A549 (cell line): ENCODE measurements at regions not wholly inside any gene's neighbourhood (a gene's known extent, or its start where the extent isn't known, plus 50 kb on each side); places are given as distances from the start of the nearest gene placed in this dataset.

Experiments used
- ATAC-seq, 2 experiments: fragments of 200-7000 bp in 1 of 2; fragments of >200 bp in 1 of 2; cut with Nextera tagmentation in 1 of 2; cut with Tn5 transposase in 1 of 2; 3 replicates each; pipeline versions ENCODE4 v1.8.0 to v1.9.1; 2018 to 2020; ENCODE audit warnings: mild to moderate bottlenecking in 1 of 2, moderate library complexity in 1 of 2
- CTCF ChIA-PET: fragments of 300-600 bp; sonication (Branson Sonifier 250); formaldehyde crosslinking; extraction: SDS; loops from one replicate; lab custom pipeline; 2021; ENCODE audit warnings: antibody characterized with exemption, inconsistent platforms; lab: Yijun Ruan, JAX
- POLR2A ChIA-PET: fragments of 350-600 bp; formaldehyde crosslinking; extraction: SDS; loops from one replicate; lab custom pipeline; 2021; ENCODE audit warnings: antibody characterized with exemption, inconsistent platforms; lab: Yijun Ruan, JAX
- DNase-seq, 2 experiments: peaks; one replicate each; pipeline versions ENCODE4 v3.0.0 to v3.0.0-alpha.2; 2011 to 2016; ENCODE audit warnings: low read depth in 1 of 2, low spot score in 1 of 2
- FAIRE-seq: peaks from 2 replicates; lab custom pipeline; 2011; peaks lifted over from hg19 to GRCh38; lab: Jason Lieb, UNC
- H3K27ac ChIP-seq, 2 experiments: fragments of >200 bp; sonication (Bioruptor Twin); formaldehyde crosslinking; 3 replicates each; pipeline ENCODE4 v1.5.1; 2016 to 2017
- H3K4me1 ChIP-seq: fragments of >200 bp; sonication (Bioruptor Twin); formaldehyde crosslinking; 3 replicates; pipeline ENCODE4 v1.6.1; 2016
- H3K4me2 ChIP-seq: fragments of >200 bp; sonication (Bioruptor Twin); formaldehyde crosslinking; 3 replicates; pipeline ENCODE4 v1.6.1; 2016
- H3K4me3 ChIP-seq: fragments of >200 bp; sonication (Bioruptor Twin); formaldehyde crosslinking; 3 replicates; pipeline ENCODE4 v1.5.1; 2016
- H3K9me3 ChIP-seq: fragments of >200 bp; sonication (Bioruptor Twin); formaldehyde crosslinking; 3 replicates; pipeline ENCODE4 v1.6.1; 2016
- CBX2 ChIP-seq: fragments of 200-600 bp; sonication (generic); IDR thresholded peaks from 2 replicates; pipeline ENCODE4 v1.6.1; 2016; ENCODE audit warnings: low read depth, mild to moderate bottlenecking, borderline replicate concordance
- CEBPB ChIP-seq, 2 experiments: fragments of >200 bp in 1 of 2; sonication (Bioruptor Twin) in 1 of 2; formaldehyde crosslinking in 1 of 2; IDR thresholded peaks; 2 replicates each; pipeline ENCODE4 v1.6.1; 2012 to 2016
- CHD2 ChIP-seq: fragments of 150-350 bp; IDR thresholded peaks from 2 replicates; pipeline ENCODE4 v1.6.1; 2014; ENCODE audit warnings: low read length; ENCODE audit not compliant: partially characterized antibody
- CHD4 ChIP-seq: fragments of 200-600 bp; sonication (generic); IDR thresholded peaks from 2 replicates; pipeline ENCODE4 v1.6.1; 2016; ENCODE audit warnings: antibody characterized with exemption, mild to moderate bottlenecking, borderline replicate concordance
- EHMT2 ChIP-seq: fragments of 200-600 bp; sonication (generic); IDR thresholded peaks from 2 replicates; pipeline ENCODE4 v1.6.1; 2016; ENCODE audit warnings: antibody characterized with exemption, low read depth, mild to moderate bottlenecking, moderate library complexity
- EP300 ChIP-seq, 2 experiments: fragments of >200 bp; sonication (Bioruptor Twin); formaldehyde crosslinking; IDR thresholded peaks; 2 replicates in 1 of 2; 3 replicates in 1 of 2; pipeline ENCODE4 v1.6.1; 2016 to 2017
- FOSL2 ChIP-seq, 2 experiments: fragments of 450-650 bp in 1 of 2; fragments of >200 bp in 1 of 2; sonication (Bioruptor Twin) in 1 of 2; formaldehyde crosslinking; IDR thresholded peaks; 2 replicates each; pipeline versions ENCODE4 v1.5.0 to v1.6.1; 2016 to 2020; ENCODE audit warnings: mild to moderate bottlenecking in 1 of 2, moderate library complexity in 1 of 2
- HDAC2 ChIP-seq: fragments of 200-600 bp; sonication (generic); IDR thresholded peaks from 2 replicates; pipeline ENCODE4 v1.6.1; 2016
- HOXA7 ChIP-seq: fragments of 250-450 bp; sonication (Bioruptor Pico); IDR thresholded peaks from 2 replicates; pipeline ENCODE4 v1.5.0; 2020; ENCODE audit warnings: mild to moderate bottlenecking, moderate library complexity
- HOXB5 ChIP-seq: fragments of 250-450 bp; sonication (Bioruptor Pico); IDR thresholded peaks from 2 replicates; pipeline ENCODE4 v1.5.0; 2020; ENCODE audit warnings: mild to moderate bottlenecking, moderate library complexity
- KDM5A ChIP-seq: fragments of 200-600 bp; sonication (generic); IDR thresholded peaks from 2 replicates; pipeline ENCODE4 v1.6.1; 2016; ENCODE audit warnings: antibody characterized with exemption, mild to moderate bottlenecking
- MAFK ChIP-seq: fragments of 450-650 bp; IDR thresholded peaks from 2 replicates; pipeline ENCODE4 v1.6.1; 2014; ENCODE audit not compliant: partially characterized antibody
- MAZ ChIP-seq: fragments of 150-350 bp; IDR thresholded peaks from 2 replicates; pipeline ENCODE4 v1.6.1; 2014; ENCODE audit warnings: antibody characterized with exemption, low read depth, low read length, borderline replicate concordance
- MYC ChIP-seq: IDR thresholded peaks from 2 replicates; pipeline ENCODE4 v1.6.1; 2012; ENCODE audit warnings: mild to moderate bottlenecking, inconsistent platforms, low read length, improper control_type of control experiment, borderline replicate concordance
- NFE2L2 ChIP-seq: fragments of 150-350 bp; conservative IDR thresholded peaks from 2 replicates; pipeline ENCODE4 v1.6.1; 2014; ENCODE audit warnings: low read length
- NR3C1 ChIP-seq: fragments of >200 bp; sonication (Bioruptor Twin); formaldehyde crosslinking; IDR thresholded peaks from 3 replicates; pipeline ENCODE4 v1.6.1; 2017
- SREBF2 ChIP-seq: fragments of 450-650 bp; IDR thresholded peaks from 2 replicates; pipeline ENCODE4 v1.6.1; 2014; ENCODE audit warnings: mild to moderate bottlenecking, moderate library complexity
- ZC3H11A ChIP-seq: fragments of 450-650 bp; IDR thresholded peaks from 2 replicates; pipeline ENCODE4 v1.6.1; 2014; ENCODE audit warnings: antibody characterized with exemption, mild to moderate bottlenecking
- WGBS: methylation state at CpG from one replicate; pipeline ENCODE4 v1.1.6; 2017; ENCODE audit errors: missing lambda C conversion rate; 5-methylcytosine and 5-hydroxymethylcytosine counted together
- TF ChIP-seq, protein P1 (sequence below): fragments of 200-600 bp; sonication (generic); IDR thresholded peaks from 2 replicates; pipeline ENCODE4 v1.6.1; 2016; ENCODE audit warnings: antibody characterized with exemption, mild to moderate bottlenecking, moderate library complexity
- TF ChIP-seq, protein P2 (sequence below): fragments of 150-350 bp; IDR thresholded peaks from 2 replicates; pipeline ENCODE4 v1.6.1; 2014; ENCODE audit warnings: low read depth, mild to moderate bottlenecking, low read length
- TF ChIP-seq, protein P3 (sequence below): IDR thresholded peaks from 2 replicates; pipeline ENCODE4 v1.6.1; 2012
- TF ChIP-seq, protein P4 (sequence below): fragments of >200 bp; sonication (Bioruptor Twin); formaldehyde crosslinking; IDR thresholded peaks from 2 replicates; pipeline ENCODE4 v1.6.1; 2016
- TF ChIP-seq, protein P5 (sequence below): IDR thresholded peaks from 2 replicates; pipeline ENCODE4 v1.6.1; 2012; ENCODE audit warnings: low read depth, borderline replicate concordance

DNA sequence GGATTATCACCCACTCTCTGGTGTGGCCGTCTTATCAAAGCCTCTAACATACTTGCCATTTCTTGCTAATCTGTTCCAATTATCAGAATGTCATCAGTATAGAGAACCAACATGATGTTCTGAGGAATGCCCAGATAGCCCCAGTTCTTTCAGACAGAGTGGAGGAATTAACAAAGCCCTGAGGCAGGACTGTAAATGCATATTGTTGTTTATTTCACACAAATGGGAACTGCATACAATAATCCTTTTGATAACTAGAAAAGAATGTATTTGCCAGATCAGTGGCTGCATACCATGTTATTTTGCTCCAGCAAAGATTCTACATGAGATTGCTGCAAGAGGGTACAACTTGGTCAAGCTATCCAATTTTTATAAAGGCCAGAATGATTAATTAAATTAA, 112.8 kb upstream of the HEY2 start (continued):
- TF ChIP-seq, protein P1, sequence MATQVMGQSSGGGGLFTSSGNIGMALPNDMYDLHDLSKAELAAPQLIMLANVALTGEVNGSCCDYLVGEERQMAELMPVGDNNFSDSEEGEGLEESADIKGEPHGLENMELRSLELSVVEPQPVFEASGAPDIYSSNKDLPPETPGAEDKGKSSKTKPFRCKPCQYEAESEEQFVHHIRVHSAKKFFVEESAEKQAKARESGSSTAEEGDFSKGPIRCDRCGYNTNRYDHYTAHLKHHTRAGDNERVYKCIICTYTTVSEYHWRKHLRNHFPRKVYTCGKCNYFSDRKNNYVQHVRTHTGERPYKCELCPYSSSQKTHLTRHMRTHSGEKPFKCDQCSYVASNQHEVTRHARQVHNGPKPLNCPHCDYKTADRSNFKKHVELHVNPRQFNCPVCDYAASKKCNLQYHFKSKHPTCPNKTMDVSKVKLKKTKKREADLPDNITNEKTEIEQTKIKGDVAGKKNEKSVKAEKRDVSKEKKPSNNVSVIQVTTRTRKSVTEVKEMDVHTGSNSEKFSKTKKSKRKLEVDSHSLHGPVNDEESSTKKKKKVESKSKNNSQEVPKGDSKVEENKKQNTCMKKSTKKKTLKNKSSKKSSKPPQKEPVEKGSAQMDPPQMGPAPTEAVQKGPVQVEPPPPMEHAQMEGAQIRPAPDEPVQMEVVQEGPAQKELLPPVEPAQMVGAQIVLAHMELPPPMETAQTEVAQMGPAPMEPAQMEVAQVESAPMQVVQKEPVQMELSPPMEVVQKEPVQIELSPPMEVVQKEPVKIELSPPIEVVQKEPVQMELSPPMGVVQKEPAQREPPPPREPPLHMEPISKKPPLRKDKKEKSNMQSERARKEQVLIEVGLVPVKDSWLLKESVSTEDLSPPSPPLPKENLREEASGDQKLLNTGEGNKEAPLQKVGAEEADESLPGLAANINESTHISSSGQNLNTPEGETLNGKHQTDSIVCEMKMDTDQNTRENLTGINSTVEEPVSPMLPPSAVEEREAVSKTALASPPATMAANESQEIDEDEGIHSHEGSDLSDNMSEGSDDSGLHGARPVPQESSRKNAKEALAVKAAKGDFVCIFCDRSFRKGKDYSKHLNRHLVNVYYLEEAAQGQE, result no peak
- TF ChIP-seq HOXB5 (CRISPR knock-in tag), result no peak
- no peak for TF ChIP-seq KDM5A
- TF ChIP-seq, protein P2, sequence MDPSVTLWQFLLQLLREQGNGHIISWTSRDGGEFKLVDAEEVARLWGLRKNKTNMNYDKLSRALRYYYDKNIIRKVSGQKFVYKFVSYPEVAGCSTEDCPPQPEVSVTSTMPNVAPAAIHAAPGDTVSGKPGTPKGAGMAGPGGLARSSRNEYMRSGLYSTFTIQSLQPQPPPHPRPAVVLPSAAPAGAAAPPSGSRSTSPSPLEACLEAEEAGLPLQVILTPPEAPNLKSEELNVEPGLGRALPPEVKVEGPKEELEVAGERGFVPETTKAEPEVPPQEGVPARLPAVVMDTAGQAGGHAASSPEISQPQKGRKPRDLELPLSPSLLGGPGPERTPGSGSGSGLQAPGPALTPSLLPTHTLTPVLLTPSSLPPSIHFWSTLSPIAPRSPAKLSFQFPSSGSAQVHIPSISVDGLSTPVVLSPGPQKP, result no peak
- no peak for TF ChIP-seq CBX2
- TF ChIP-seq FOSL2 (IDR thresholded peaks at IDR 0.05), result no peak
- no peak for TF ChIP-seq FOSL2 (CRISPR knock-in tag; IDR thresholded peaks at IDR 0.05)
- no peak for TF ChIP-seq CEBPB (IDR thresholded peaks at IDR 0.05)
- TF ChIP-seq ZC3H11A, result no peak

DNA sequence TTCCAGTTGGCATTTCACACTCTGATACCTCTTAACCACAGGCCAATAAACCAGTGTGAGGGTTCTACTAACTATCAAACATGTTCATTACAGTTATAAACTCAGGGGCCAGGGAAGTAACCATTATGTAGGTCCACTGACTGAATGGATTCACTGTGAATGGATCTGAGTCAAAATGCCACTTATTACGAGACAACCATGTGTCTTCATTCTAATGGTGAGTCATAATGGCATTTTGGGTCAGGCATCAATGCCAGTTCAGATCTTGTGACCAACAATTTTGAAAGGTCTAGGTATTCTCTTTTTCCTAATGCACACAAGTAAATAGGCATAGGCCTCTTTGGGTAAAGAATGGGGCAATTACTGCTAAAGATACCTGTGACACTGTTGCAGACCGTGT, 112.2 kb upstream of the HEY2 start:
- POLR2A ChIA-PET, result no interaction called here

DNA sequence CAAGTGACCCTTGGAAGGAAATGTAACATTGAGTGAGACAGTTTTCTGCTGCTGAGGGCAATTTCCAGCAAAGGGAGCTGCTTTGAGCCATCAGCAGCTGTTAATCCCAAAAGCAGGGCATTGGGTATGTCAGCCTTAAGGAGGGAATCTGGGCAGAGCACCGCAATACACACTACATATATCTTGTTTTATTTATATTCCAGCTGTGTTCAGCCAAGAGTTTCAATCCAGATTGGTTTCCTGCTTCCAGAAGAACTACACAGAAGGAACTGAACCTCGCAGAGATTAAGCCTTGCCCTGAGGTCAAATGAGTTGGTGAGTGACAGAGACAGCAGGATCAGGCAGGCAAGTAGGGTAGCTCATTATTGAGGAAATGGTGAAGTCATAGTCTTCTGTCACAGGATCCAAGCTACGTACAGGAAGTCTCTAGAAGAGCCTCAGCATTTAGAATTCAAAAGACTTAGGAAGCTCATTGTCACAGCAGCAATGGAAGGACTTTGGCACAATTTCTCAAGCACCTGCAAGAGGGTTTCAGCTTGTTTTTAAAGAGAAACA, 109.9 kb upstream of the HEY2 start:
- FAIRE-seq, result no peak
- ATAC-seq, result no peak
- no peak for TF ChIP-seq EP300 (IDR thresholded peaks at IDR 0.05)
- no peak for TF ChIP-seq HDAC2
- no peak for TF ChIP-seq MAZ
- TF ChIP-seq EHMT2, result no peak
- no peak for TF ChIP-seq NR3C1
- TF ChIP-seq HOXA7 (CRISPR knock-in tag), result no peak
- TF ChIP-seq SREBF2, result no peak
- no peak for TF ChIP-seq MYC
- TF ChIP-seq, protein P3, sequence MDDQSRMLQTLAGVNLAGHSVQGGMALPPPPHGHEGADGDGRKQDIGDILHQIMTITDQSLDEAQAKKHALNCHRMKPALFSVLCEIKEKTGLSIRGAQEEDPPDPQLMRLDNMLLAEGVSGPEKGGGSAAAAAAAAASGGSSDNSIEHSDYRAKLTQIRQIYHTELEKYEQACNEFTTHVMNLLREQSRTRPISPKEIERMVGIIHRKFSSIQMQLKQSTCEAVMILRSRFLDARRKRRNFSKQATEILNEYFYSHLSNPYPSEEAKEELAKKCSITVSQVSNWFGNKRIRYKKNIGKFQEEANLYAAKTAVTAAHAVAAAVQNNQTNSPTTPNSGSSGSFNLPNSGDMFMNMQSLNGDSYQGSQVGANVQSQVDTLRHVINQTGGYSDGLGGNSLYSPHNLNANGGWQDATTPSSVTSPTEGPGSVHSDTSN, result no peak
- TF ChIP-seq CHD2, result no peak
- TF ChIP-seq NFE2L2, result no peak
- TF ChIP-seq MAFK, result no peak
- no peak for TF ChIP-seq CHD4
- no peak for TF ChIP-seq KDM5A

More for the DNA sequence above, 112.2 kb upstream of the HEY2 start:
- TF ChIP-seq MAFK, result no peak
- TF ChIP-seq, protein P4, sequence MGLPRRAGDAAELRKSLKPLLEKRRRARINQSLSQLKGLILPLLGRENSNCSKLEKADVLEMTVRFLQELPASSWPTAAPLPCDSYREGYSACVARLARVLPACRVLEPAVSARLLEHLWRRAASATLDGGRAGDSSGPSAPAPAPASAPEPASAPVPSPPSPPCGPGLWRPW, result no peak
- TF ChIP-seq, protein P5, sequence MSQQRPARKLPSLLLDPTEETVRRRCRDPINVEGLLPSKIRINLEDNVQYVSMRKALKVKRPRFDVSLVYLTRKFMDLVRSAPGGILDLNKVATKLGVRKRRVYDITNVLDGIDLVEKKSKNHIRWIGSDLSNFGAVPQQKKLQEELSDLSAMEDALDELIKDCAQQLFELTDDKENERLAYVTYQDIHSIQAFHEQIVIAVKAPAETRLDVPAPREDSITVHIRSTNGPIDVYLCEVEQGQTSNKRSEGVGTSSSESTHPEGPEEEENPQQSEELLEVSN, result no peak
- CTCF ChIA-PET, result no interaction called here
- FAIRE-seq, result no peak
- Histone ChIP-seq H3K4me1 (no peaks in the 10 kb centered on the region), H3K9me3 (no peaks in the 10 kb centered on the region), H3K4me2 (no peak overlapping the region), H3K4me3 (no peak overlapping the region), H3K27ac (no peak overlapping the region)
- DNase-seq, result no peak
- no peak for ATAC-seq
- WGBS, result 8% methylated on average over 2 of the region's 2 CpGs

More for the DNA sequence above, 109.9 kb upstream of the HEY2 start:
- Histone ChIP-seq H3K27ac (no peak overlapping the region), H3K4me3 (no peak overlapping the region), H3K4me2 (no peak overlapping the region), H3K9me3 (no peaks in the 10 kb centered on the region), H3K4me1 (no peaks in the 10 kb centered on the region)
- CTCF ChIA-PET, result no interaction called here
- no peak for DNase-seq
- WGBS, result 5% methylated on average over 3 of the region's 3 CpGs
- POLR2A ChIA-PET, result no interaction called here
